ENCODE measurements at regions not wholly inside any gene's neighbourhood (a gene's known extent, or its start where the extent isn't known, plus 50 kb on each side); places are given as distances from the start of the nearest gene placed in this dataset.

- FAIRE-seq (no peak), DNase-seq (no peak)
- H3K4me3 ChIP-seq (ENCODE audit: low read length in 3 of 3): no peak overlapping the region
- no peak overlapping the region for H3K9ac ChIP-seq (ENCODE audit: low read length in 3 of 3)
- no peaks in the 10 kb centered on the region for H3K36me3 ChIP-seq (ENCODE audit: control insufficient read depth in 2 of 3, insufficient read depth in 3 of 3, low read length in 3 of 3)
- peaks cover 0 to 5% (median 0%) of the 10 kb centered on the region in 3 donors for H3K9me3 ChIP-seq (ENCODE audit: control insufficient read depth in 2 of 3, insufficient read depth in 1 of 3, low read length in 3 of 3)
- H3K27ac ChIP-seq (ENCODE audit: low read depth in 2 of 2, low read length in 2 of 2): no peak overlapping the region
- intact Hi-C loops (cut with DNase I): no loop called here
- H3K27me3 ChIP-seq (ENCODE audit: control insufficient read depth, insufficient read depth, low read length): no peaks in the 10 kb centered on the region
- TF ChIP-seq CTCF (IDR thresholded peaks at IDR 0.05; ENCODE audit: borderline replicate concordance, extremely low read depth, insufficient read depth): no peak
- H3K4me1 ChIP-seq (ENCODE audit: control insufficient read depth in 2 of 3, insufficient read depth in 2 of 3, low read depth in 1 of 3, low read length in 3 of 3): peaks cover 0 to 2% (median 0%) of the 10 kb centered on the region in 3 donors
These were observed 55.6 kb downstream of the TLNRD1 start for GRCh38 chr15:81056304-81056703.

GRCh38 chr15:81060470-81060869 lies 59.7 kb downstream of the TLNRD1 start:
- Histone ChIP-seq H3K4me1 (ENCODE audit: control insufficient read depth in 2 of 3, insufficient read depth in 2 of 3, low read depth in 1 of 3, low read length in 3 of 3) (peaks cover 0 to 5% (median 4%) of the 10 kb centered on the region in 3 donors), H3K27ac (ENCODE audit: low read depth in 2 of 2, low read length in 2 of 2) (no peak overlapping the region), H3K36me3 (ENCODE audit: control insufficient read depth in 2 of 3, insufficient read depth in 3 of 3, low read length in 3 of 3) (no peaks in the 10 kb centered on the region), H3K27me3 (ENCODE audit: control insufficient read depth, insufficient read depth, low read length) (no peaks in the 10 kb centered on the region), H3K9ac (ENCODE audit: low read length in 3 of 3) (no peak overlapping the region), H3K4me3 (ENCODE audit: low read length in 3 of 3) (no peak overlapping the region), H3K9me3 (ENCODE audit: control insufficient read depth in 2 of 3, insufficient read depth in 1 of 3, low read length in 3 of 3) (peaks cover 0 to 5% (median 0%) of the 10 kb centered on the region in 3 donors)
- intact Hi-C loops (cut with DNase I): no loop called here
- no peak for TF ChIP-seq CTCF (IDR thresholded peaks at IDR 0.05; ENCODE audit: borderline replicate concordance, extremely low read depth, insufficient read depth)
- FAIRE-seq (no peak), DNase-seq (no peak)

GRCh38 chr15:81060907-81061306 lies 60.2 kb downstream of the TLNRD1 start:
- DNase-seq (no peak), FAIRE-seq (no peak)
- TF ChIP-seq CTCF (IDR thresholded peaks at IDR 0.05; ENCODE audit: borderline replicate concordance, extremely low read depth, insufficient read depth): no peak
- Histone ChIP-seq H3K9me3 (ENCODE audit: control insufficient read depth in 2 of 3, insufficient read depth in 1 of 3, low read length in 3 of 3) (peaks cover 0 to 5% (median 0%) of the 10 kb centered on the region in 3 donors), H3K4me1 (ENCODE audit: control insufficient read depth in 2 of 3, insufficient read depth in 2 of 3, low read depth in 1 of 3, low read length in 3 of 3) (peaks cover 0 to 5% (median 4%) of the 10 kb centered on the region in 3 donors), H3K4me3 (ENCODE audit: low read length in 3 of 3) (no peak overlapping the region), H3K9ac (ENCODE audit: low read length in 3 of 3) (no peak overlapping the region), H3K27me3 (ENCODE audit: control insufficient read depth, insufficient read depth, low read length) (no peaks in the 10 kb centered on the region), H3K27ac (ENCODE audit: low read depth in 2 of 2, low read length in 2 of 2) (no peak overlapping the region), H3K36me3 (ENCODE audit: control insufficient read depth in 2 of 3, insufficient read depth in 3 of 3, low read length in 3 of 3) (no peaks in the 10 kb centered on the region)
- intact Hi-C loops (cut with DNase I): no loop called here
